ENCODE measurements at regions not wholly inside any gene's neighbourhood (a gene's known extent, or its start where the extent isn't known, plus 50 kb on each side); places are given as distances from the start of the nearest gene placed in this dataset.

DNA sequence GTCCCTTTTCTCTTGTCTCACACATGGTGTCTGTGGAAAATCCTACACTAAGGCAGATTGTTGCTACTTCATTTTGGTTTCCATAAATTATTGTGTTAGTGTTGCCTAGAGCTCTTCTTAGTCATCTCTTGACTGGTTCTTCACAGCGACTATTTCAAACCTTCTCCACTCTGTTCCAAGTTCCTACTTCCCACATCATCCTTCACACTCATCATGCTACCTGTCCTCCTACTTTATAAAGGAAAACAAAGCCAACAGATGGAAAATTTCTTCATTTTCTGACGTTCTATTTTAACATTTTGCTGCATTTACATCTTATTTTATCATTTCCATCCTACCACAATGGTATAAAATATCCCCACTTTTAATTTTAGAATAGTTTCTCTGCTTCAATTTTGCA lies 614.1 kb downstream of the LMO7 start:
- TF ChIP-seq, protein P1, sequence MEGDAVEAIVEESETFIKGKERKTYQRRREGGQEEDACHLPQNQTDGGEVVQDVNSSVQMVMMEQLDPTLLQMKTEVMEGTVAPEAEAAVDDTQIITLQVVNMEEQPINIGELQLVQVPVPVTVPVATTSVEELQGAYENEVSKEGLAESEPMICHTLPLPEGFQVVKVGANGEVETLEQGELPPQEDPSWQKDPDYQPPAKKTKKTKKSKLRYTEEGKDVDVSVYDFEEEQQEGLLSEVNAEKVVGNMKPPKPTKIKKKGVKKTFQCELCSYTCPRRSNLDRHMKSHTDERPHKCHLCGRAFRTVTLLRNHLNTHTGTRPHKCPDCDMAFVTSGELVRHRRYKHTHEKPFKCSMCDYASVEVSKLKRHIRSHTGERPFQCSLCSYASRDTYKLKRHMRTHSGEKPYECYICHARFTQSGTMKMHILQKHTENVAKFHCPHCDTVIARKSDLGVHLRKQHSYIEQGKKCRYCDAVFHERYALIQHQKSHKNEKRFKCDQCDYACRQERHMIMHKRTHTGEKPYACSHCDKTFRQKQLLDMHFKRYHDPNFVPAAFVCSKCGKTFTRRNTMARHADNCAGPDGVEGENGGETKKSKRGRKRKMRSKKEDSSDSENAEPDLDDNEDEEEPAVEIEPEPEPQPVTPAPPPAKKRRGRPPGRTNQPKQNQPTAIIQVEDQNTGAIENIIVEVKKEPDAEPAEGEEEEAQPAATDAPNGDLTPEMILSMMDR (IDR thresholded peaks at IDR 0.05), result no peak
- no peak for TF ChIP-seq POLR2A (IDR thresholded peaks at IDR 0.05)
- TF ChIP-seq POLR2AphosphoS5 (IDR thresholded peaks at IDR 0.05), result no peak
- no peak for TF ChIP-seq EP300 (IDR thresholded peaks at IDR 0.05)

Measured in sigmoid colon (tissue), 4 donors.